Left kidney (tissue), 1 donor: ENCODE measurements at regions not wholly inside any gene's neighbourhood (a gene's known extent, or its start where the extent isn't known, plus 50 kb on each side); places are given as distances from the start of the nearest gene placed in this dataset.

Experiments used
- DNase-seq: peaks from one replicate; pipeline ENCODE4 v3.0.0-alpha.2; 2013

DNA sequence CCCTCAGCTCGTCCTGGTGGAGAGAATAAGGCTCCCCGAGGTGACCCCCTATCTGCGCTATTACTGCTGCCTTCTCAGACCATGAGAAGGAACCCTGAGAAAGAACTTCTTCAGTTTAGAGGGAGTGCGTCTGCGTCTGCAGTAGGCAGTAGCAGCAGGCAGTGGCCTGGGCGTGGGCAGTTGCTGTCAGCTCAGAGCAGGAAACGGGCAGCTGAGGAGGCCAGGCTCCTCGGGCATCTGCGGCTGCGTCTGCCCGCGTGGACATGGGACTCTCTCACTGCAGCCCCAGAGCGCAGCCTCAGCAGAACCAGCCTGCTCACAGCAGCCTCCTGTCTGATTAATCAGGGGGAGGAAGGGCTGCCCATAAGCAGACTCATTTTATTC lies 49.8 kb upstream of the FCN1 start:
- no peak for DNase-seq

DNA sequence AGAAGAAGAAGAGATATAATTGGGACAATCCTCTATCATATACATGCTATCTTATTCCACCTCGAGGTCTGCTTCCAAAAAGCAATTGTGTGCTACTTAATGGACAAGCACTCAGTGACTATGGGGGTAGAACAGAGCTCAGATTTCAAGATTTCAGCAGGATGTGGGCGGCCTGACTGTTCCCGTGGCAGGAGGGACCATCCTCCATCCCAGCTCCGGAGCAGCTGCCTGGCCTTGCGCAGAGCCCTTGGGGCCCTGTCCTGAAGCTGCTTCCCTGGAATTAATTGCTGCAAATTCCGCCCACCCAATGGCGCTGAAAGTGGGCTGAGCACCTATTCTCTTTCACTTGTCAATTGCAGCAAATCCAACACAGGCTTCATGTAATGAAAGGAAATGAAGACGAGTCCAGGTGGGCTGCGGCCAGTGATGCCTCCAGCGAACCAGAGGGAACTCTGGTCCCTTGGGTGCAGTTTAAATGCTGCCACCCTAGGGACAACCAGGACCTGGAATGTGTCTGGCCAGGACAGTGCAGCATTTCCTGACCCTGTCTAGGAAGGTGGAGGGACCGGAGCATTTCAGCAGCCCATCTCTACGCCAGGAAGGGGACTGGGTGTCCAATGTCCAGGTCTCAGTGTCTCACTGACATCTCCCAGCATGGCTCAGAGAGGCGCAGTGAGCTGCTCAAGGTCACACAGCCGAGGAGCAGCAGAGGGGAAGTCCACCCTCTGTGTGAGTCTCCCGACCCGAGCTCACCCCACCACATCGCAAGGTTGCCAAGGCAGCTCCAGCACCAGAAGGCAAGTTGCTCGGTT lies 50.5 kb upstream of the FCN1 start:
- DNase-seq: peak; percentile 70

DNA sequence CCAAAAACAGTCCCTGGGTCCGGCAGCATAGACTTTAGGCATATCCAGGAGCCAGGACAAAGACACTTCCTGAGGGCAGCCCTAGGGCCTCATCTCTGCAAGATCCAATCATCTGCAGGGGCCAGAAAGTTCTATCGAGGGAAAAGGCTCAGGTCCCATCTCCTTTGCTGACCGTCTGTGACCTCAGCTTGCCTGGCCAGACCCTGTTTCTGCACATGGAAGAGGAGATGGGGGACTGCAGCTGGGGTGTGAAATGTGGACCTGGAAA lies 51.0 kb upstream of the FCN1 start:
- DNase-seq: no peak

DNA sequence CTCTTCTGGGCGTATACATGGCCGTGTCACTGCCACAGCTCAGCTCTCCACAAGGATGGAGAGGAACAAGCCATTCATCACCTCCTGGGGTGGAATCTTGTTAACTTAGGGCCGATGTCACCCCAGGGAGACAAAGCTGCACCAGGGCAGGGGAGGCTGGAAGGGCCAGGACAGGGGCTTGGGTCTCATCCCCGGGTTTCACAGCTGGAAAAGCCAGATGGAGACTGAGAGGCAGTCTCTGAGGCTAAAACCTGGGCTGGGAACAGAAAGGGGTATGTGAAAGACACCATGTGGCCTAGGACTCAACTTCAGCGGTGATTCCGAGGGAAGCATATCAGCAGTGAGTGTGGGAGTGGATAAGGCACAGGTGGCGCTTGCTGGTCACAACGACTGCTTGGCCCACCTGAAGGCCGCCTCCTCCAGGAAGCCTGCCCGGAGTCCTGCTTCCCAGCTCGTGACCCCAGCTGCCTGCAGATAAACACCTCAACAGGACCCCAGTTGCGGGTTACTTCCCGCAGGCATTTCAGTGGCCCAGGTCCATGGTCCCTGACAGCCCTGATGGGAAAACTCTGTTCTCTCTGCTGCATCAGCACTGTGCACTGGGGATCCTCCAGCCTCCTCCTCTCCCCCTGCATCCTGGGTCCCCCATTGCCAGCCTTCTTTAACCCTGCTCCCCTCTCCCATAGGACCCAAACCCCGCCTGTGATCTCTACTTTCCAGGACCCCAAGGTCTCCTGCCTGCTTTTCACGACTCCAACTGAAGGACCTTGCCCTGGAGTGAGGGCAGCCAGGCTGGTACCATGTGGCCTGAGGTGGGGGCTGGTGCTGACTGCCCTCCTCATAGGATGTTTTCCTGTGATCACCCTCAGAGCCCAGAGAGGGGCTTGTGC lies 51.7 kb upstream of the FCN1 start:
- no peak for DNase-seq

DNA sequence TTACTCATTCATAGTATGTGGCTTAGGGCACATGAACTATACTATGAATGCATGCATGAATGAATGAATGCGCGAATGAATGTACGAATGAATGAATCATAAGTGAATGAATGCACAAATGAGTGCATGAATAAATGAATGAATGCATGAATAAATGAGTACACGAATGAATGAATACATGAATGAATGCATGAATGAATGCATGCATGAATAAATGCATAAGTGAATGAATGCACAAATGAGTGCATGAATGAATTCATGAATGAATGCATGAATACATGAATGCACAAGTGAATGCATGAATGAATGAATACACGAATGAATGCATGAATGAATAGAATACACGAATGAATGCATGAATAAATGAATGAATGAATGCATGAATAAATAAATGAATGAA lies 52.5 kb upstream of the FCN1 start:
- DNase-seq: no peak

DNA sequence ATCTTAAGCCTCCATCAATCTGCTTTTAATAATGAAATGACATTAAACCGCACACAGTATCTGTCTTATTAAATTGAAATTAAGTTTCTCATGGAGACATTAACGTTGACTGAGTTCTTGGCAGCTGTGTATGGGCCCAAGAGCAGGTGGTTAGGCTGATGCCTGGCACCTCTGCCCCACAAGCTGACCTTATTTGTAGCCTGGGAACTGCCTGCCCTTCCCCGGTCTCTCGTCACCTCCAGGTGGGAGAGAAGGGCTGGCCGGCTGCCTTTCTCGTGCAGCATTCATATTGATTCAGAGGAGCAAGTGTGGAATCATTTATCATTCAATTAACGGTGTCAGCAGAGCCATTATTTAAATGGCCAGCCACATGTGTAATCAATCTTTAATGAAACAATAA lies 53.0 kb upstream of the FCN1 start:
- DNase-seq: no peak

DNA sequence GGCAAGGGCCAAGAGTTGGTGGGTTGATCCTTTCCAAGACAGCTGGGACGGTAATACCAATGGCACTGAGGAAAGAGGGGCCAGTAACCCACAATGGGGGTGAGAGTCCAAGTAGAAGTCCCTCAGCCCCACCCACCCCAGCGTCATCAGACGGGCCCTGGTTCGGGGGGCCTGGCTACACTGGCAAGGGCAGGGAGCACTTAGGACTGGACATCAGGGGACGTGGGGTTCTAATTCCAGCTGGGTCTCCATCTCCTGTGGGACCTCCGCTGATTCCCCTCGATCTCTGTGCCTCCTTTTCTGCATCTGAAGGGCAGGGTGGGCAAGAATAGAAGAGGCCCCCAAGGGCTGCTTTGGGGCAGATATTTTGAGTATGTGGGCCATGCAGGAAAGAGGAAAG lies 53.5 kb upstream of the FCN1 start:
- DNase-seq: no peak

DNA sequence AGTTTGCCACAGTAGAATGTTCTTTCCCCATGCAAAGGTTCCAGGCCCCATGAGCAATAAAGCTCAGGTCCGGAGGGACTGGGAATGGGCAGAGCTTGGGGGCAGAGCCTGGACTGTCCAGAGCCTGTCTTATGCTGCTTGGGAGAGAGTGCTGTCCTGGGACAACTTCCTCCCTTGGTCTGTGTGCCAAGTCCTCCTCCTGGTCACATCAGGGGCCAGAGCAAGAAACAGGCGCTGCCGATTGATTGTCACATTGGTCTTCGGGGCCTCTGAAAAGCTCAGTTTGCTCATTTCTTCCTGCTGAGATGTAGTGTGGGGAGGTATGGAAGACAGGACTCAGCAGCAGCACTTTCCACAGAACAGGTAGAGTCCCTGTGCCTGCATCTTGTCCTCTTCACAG lies 54.0 kb upstream of the FCN1 start:
- no peak for DNase-seq

DNA sequence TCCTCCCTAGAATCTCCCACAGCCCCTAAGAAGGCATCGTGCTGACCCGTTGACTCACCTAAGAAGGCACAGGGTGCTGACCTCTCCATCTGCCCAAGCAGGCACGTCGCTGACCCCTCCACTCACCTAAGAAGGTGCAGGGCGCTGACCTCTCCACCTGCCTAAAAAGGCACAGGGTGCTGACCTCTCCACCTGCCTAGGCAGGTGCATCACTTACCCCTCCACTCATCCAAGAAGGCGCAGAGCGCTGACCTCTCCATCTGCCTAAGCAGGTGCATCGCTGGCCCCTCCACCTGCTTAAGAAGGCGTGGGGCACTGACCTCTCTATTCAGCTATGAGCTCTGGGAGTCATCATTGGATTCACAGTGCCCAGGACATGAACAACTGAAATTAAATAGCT lies 54.4 kb upstream of the FCN1 start:
- DNase-seq: no peak

DNA sequence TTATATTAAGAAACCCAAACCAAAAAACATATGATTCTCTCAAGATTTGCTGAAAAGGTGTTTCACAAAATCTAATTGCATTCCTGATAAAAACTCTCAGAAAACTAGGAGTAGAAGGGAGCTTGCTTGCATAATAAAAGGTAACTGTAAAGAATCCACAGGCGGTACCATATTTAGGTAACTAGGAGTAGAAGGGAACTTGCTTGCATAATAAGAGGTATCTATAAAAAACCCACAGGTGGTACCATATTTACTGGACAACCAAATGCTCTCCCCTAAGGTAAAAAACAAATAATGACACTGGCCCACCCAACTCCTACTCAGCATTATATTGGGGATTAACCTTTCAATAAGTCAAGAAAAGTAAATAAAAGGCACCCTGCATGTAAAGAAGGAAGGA lies 57.5 kb upstream of the FCN1 start:
- no peak for DNase-seq

DNA sequence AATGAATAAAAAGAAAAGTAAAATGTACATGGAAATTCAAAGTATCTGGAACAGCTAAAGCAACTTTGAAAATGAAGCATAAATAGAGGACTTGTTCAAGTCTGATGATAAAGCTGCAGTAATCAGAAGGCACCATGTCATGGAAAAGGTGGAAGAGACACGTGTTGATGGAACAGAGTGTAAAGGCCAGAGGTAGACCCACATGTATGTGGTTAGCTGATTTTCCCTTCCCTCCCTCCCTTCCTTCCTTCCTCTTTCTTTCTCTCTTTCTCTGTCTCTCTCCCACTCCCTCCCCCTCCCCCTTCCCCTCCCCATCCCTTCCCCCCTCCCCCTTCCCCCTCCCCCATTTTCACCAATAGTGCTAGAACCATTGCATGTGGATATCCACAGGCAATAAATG lies 58.7 kb upstream of the FCN1 start:
- DNase-seq: no peak

DNA sequence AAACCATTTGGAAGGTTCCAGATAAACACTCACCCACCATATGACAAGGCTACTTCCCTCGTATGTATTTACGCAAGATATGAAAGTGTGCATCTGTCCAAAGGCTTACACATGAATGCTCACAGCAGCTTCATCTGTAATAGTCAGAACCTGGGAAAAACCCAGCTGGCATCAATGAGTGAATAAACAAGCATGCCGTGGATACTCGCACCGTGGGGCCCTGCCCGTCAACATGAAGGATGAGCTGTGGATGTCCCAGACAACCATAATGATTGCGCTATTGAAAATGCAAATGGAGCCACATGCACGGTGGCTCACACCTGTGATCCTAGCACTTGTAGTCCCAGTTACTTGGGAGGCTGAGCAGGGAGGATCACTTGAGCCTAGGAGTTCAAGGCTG lies 60.6 kb upstream of the FCN1 start:
- DNase-seq: no peak

DNA sequence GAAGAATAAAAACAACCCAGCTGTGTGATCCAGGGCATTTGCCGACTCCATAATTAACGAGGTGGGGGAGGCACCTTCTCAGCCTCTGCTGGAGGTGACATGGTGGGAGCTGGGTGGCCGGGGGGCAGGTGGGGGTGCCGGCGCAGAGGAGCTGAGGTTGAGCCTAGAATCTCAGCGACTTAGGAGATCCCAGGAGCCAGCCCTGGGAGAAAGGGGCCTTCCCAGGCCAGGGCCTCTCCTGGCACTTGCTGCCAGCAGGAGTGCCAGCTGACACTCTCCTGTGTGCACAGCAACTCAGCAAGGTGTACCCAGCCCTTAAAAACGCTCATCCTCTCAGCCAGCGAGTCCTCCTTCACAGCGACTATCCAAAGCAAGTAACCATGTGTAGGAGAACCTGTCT lies 62.8 kb upstream of the FCN1 start:
- DNase-seq: no peak

DNA sequence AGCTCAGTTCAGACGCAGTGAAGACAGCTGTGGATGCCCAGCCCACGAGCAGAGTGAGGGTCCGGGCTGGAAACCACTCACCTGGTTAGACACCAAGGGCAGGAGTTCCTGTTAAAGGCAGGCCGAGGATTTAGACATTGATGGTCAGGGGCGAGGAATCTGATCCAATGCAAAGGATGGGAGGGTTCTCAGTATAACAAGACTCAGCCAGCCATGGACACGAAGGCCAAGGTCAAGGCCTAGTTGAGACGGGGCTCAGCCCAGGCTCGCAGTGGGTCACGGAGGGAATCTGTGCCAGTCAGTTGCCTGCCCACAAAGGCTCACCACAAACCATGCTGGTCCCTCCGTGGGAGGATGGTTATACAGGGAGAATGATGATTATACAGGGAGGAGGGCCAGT lies 63.3 kb upstream of the FCN1 start:
- DNase-seq: no peak

DNA sequence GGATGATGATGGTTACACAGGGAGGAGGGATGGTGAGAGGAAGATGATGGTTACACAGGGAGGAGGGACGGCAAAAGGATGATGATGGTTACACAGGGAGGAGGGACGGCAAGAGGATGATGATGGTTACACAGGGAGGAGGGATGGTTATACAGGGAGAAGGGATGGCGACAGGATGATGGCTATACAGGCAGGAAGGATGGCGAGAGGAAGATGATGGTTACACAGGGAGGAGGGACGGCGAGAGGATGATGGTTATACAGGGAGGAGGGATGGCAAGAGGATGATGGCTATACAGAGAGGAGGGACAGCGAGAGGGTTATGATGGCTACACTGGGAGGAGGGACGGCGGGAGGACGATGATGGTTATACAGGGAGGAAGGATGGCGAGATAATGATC lies 64.1 kb upstream of the FCN1 start:
- DNase-seq: no peak

DNA sequence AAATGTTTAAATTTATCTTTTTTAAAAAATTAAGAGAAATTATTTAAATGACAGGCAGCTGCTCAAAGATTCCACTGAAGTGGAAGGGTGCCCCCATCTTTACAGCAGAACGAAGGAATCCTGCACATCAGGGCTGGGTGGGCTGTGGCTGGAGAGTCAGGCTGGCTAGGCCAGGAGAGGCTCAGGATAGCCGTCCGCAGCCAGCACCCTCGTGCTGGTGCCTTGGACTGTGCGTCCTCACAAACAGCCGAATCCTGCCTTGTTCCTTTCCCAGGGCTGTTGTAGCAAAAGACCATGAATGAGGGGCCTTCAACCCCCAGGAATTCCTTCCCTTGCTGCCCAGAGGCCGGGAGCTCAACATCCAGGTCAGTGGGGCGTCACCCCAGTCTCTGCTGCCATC lies 64.6 kb upstream of the FCN1 start:
- DNase-seq: no peak

DNA sequence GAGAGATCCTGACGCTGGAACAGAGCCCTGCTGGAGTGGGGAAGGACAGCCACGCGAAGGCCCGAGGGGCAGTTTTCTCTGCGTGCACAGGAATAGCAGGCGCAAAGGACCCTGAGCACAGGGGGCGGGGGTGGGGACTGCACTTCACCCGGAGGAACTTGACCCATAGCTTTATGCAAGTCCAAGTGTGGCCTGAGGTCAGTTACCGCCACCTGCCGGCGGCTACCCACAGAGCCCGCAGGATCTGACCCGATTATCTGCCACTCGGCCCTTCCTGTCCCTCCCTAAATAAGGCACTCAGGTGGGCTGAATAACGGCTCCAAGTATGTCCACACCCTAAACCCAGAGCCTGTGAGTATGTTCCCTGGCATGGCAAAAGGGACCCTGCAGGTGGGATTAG lies 65.4 kb upstream of the FCN1 start:
- no peak for DNase-seq

DNA sequence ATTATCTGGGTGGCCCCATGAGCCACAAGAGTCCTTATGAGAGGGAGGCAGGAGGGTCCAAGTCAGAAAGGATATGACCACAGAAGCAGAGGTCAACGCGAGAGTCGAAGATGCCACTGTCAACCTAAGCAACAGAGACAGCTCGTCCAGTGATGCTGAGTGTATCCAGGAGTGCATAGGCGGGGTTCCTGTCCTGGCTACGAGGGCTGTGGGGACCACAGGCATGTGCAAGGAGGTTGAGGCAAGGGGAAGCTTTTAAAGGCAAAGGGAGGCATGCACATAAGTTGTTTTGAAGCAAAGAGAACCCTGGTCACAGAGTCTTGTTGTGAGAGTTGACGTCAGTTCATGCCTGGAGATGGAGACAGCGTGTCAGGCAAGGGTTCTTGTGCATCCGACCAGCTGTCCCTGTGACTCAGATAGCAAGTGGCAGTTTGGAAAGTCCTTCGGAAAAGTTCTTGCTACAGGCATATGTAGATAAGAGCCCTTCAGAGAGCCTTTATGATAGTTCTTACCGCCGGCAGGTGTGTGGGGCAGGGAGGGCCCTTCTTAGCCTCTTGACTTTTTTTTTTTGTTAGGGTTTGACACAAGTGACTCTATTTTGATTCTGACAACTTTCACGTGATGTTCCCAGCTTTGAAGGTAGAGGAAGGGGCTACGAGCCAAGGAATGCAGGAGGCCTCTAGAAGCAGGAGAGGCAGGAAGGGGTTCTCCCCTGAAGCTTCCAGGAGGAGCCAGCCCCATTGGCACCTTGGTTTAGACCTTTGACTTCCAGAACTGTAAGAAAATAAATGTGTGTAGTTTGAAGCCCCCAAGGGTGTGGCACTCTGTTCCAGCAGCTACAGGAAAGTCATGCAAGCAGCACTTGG lies 66.0 kb upstream of the FCN1 start:
- no peak for DNase-seq

DNA sequence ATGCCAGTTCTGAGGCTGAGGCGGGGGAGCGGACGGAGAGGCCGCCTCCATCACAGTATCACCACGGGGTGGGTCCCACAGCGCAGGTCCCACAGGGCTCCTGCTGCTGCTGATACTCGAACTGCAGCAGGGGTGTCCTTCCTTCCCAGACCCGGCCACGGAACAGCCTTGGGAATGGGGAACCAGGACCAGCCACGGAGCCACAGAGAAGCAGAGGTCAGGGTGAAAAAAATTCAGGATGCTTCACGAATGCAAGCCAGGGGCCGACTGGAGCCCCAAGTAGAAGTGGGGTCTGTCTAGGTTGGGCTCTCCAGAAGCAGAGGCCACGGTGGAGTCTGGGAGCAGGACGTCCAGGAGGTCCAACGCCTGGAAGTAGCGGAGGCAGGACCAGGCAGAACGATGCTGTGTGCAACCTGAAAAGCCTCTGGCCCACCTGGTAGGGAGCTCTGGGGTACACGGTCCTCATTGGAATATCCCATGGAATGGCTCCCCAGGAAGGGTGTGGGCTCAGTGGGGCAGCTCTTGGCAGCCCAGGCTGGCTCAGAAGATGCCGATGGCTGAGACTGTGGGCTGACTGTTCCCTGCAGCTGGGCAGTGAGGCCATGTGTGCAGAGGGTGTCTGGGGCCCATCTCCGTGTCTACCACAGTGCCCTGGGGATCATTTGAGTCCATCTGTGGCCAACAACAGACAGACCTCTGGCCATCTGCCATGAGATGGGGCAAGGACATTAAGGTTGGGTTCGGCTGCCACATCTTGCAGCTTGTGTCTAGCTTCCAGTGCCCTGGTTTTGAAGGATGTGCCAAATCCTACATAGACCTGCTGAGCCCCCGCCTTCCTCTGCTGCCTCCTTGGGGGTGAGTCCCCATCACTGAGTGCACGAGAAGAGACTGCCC lies 66.9 kb upstream of the FCN1 start:
- DNase-seq: no peak

DNA sequence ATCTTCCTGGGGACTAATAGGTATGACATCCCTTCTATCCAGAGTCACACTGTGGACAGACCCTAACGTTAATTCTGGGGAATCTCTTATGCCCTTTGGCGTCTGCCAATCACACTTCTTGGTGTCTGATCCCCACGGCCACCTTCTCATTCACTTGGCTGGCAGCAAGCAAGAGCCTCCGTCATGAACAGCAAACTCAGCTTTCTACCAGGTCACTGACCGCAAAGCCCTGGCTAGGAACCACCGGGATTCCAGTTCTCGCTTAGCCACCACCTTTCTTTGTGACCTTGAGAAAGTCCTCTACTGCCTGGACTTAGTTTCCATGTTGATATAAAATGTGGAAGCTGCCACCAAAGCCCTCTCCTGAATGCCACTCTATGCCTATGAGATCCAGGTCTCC lies 67.7 kb upstream of the FCN1 start:
- no peak for DNase-seq

DNA sequence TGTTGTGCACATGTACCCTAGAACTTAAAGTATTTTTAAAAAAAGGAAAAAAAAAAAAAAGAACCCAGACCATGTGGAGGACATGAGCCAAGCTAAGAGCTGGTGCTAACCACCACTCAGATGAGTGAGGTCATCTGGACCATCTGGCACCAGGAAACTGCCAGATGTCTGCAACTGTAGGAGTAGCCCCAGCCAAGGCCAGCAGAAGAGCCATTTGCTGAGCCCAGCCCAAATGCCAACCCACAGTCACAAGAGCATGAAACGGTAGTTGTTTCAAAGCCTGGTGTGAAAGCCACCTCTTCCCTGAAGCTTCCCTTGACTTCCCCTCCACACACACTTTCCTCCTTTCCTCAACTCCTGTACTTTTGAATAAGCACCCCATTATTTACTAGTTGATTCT lies 69.2 kb upstream of the FCN1 start:
- DNase-seq: no peak

DNA sequence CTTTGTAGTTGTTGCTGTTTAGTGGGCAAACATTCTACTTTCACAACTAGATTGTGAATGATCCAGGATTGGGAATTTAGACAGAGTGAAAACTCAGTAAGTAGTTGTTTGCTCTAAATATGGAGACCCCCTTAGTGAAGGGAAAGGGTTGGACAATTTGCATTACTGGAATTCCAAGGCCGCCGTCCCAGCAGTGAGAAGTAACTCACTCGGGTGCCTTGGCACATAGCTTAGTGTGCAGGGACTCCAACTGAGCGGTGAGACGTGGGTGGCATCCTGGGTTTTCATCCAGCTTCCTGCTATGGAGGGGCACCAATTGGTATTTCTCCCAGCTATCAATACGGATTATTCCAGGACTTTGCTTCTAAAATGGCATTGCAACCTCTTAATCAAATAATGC lies 69.7 kb upstream of the FCN1 start:
- DNase-seq: no peak
